8988T (cell line): ENCODE measurements at regions not wholly inside any gene's neighbourhood (a gene's known extent, or its start where the extent isn't known, plus 50 kb on each side); places are given as distances from the start of the nearest gene placed in this dataset.

Source experiments
- DNase-seq: peaks from one replicate; pipeline ENCODE4 v3.0.0; 2011

DNA sequence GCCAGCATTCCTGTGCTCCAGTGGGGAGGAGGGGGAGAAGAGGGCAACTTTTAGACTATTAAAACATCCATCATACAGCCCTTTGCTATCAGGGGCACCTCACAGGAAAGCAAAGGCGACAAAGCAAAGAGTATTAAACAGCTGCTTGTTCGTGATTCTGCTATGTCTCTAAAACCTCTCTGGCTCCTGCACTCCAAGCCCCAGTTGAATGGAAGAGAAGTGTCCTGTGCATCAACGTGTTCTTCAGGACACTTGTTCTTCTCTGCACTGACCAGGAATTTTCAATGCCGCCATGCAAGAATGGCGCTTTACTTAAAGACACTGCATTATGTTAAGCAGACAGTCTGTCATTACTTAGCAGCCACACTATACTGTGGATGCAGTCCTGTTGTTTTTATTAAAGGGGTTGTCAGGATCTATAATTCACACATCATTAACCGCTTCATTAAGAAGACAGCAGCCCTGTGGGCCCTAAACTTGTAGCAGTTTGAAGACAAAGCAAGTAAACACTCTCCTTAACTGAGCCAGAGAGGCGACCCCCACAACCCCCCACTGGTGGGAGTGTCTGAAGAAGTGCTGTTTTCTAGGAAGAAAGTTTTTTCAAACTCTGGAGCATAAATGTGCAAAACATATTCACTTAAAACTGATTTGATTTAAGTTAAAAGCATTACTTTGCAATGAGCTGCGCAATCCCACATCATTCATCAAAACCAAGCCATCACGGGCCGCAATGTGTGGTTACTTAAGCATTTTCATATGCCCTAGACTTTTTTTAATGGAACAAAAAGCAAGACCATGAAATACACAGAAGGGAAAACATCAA, 164.5 kb downstream of the ZNF608 start:
- no peak for DNase-seq

DNA sequence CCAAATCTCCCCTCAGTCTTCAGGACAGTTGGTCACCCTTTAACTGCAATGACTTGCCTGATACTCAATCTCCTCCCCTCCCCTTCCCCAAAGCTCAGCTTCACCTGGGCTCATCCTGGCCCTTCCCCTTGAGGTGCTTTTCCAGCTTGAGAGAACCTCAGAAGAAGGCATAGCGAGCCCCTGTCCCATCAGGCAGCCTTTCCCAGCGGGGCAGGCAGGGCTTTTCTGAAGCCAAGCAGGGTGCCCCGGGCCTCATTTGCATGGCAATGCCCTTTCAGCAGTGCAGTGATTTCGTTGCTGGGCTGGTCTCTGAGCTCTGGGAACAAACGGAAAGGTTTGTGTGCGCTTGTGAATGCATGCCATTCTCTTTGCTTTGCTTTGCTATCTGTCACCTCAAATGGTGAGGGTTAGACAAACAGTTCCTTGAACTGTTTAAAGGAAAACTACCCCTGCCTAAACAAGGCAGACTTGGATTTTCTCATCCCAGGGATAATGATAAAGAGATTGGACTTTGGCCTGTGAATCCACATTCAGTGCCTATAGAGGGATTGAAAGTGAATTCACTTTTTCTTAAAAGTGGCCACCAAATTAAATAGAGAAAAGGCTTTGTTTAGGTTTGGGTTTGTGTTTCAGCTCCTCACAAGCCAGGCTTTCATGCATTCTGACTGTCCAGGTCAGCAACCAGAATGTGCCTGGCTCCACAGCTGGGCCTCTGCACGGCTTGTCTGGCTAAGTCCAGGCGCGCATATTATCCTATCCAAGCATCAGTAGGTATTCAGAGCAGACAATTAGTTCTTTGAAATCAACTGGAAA, 165.3 kb downstream of the ZNF608 start:
- no peak for DNase-seq

DNA sequence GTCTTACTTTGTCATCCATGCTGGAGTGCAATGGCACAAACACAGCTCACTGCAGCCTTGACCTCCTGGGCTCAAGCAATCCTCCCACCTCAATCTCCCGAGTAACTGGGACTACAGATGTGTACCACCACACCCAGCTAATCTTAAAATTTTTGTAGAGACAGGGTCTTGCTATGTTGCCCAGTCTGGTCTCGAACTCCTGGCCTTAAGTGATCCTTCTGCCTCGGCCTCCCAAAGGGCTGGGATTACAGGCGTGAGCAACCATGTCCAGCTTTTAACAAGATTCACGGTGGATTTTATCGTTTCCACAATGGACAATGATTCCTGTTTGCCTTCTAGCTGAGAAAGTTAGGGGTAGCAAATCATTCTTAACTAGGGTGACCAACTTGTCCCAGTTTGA, 165.9 kb downstream of the ZNF608 start:
- DNase-seq, result no peak

DNA sequence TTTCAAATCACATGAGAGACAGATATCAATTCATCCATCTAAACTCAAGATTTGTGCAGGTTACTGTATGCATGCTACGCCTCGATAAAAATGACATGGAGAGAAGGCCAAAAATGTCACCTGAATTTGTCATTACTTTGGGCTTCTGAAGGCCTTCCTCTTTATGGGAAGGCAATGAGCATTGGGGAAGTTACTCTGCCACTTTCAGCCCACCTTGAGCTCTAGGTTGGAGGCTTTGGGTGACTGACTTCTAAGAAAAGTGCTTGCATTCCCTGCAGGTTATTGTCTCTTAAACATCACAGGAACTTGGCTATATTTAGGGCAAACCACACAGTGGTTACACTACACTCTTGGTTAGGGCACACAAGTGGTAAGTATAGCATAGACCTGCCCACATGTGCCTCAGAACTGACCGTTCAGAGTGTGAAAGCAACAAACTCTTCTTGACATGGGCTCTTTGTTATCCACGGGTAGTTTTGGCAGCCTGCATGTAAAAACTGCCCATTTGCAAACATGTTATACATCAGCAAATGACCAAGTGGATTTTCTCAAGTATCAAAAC, 169.5 kb downstream of the ZNF608 start:
- DNase-seq, result no peak

DNA sequence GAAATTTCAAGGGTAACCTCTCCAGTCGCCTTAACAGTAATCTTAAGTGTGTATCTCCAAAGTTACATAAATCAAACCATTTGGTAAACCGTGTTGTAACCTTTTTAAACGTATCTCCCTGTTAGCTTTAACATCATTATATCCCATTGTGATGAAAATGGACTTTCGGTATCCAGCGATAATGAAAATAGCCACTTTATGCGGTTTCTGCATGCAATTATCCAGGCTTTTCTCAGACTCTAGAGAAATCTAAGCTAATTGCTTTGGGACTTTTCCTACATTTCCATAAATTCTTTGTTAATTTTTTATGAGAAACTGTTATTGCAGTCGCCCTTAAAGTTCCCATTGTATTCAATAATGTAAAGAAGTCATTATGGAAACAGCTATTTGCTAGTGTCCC, 170.7 kb downstream of the ZNF608 start:
- DNase-seq, result no peak

DNA sequence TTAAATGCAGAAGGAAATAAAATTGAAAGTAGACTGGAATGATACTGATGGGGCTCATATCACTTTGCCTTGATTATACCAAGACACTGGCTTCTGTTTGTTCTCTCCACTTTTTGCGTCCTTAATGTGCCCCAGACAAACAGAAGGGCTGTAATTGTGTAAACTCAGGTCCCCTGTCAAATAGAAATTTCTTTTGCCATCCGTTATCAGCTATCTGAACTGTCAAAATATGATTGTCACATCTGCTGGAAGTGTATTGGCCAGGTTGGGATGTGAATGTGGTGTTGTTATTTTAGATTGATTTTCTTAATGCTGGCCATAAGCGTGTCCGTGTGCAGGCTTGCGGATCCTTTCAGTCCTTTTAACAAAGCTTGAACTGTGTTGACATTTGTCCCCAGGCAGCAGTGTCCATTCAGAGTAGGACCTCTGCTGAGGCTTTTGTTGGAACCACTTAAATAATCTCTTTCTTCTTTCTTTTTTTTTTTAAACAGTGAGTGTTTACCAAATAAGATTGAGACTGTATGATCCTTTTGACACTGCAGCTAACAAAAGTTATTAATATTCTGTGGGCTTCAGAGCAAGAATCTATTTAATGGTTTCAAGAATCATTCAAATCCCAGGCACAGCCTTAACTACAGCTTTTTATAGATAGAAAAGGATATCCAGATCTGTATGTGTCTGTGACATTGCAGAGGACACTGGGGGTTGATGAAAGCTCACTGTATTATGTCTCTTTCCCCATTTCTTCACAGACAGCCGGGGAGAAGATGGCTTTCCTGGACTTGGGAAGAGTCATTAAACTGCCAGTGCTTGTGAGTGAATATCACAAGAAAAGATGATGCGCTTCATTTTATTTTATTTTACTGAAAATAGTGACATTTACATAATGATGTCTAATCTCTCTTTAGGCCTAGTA, 171.7 kb downstream of the ZNF608 start:
- no peak for DNase-seq

DNA sequence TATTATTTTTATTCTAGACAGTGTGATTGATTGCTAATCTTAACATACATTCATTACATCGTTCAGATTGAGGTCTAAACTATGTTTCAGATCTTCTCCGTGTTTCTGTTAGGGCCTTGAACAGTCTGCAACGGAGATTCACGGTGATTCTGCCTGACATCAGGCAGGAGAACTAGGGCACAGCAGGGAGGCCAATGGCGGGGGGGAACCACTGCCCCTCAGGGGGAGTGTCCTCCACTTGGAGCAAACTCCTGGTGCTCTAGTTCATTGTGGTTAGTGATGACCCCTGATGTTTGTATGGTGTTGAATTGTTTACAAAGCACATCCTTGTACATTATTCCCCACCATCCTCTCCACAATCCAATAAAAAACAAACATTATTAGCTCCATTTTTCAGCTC, 173.5 kb downstream of the ZNF608 start:
- no peak for DNase-seq

DNA sequence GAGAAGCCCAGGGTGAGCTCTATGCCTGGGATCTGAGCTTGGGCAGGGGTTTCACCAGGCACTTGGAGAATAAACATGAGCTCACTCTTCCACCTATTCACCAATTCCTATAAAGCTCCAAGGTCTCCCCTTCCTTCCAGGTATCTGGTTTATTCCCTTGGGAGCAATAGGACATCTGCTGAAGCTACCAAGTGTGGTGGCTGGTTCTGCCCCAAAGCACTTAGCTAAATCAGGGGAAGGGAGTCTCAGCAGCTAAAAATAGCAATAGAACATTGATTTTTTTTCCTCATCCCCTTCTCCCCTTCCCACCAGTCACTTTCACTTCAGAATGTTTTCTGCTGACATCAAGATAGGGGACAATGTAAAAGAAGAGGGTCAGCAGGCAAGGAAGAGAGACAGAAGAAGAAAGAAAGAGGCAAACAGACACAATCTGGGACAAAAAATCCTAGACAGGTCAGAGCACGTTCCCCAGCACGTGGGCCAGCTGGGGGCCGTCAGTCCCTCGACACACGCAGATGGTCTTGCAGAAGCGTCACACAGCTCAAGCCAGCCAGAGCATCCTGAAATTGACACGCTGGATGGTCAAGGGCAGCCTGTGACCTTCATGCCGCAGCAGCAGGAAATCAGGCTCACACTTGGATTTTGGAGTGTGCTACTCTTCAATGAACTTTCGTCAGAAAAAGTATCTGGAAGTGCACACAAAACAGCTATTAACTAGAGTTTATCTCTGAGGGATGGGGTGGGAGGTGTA, 176.0 kb downstream of the ZNF608 start:
- no peak for DNase-seq

DNA sequence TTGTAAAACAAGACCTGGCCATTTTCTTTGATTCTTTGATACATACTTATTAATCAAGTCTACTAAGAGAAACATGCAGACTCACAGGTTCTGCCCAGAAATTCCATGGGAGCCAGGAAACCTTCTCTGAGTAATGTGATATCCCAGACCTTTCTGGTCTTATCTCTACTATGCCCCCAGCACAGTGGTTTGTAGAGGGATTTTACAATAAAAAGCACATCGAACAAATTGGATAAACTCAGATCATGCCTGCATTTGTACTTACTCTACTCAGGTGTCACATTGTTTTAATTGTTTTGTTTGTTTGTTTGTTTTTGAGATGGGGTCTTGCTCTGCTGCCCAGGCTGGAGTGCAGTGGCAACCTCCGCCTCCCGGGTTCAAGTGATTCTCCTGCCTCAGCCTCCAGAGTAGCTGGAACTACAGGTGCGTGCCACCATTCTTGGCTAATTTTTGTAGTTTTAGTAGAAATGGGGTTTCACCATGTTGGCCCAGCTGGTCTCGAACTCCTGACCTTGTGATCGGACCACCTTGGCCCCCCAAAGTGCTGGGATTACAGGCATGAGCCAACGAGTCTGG, 179.5 kb downstream of the ZNF608 start:
- no peak for DNase-seq

DNA sequence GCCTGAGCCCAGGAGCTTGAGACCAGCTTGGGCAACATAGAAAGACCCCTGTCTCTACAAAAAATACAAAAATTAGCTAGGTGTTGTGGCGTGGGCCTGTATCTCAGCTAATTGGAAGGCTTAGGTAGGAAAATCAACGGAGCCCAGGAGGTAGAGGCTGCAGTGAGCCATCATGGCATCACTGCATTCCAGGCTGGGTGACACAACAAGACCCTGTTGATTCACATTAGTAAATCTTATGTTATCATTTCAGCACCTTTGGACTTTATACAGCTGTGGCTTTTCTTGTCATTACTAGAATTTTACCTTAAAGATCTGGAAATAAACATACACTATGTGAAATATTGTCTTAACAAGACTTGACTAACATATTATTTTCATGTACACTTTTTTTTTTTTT, 185.0 kb downstream of the ZNF608 start:
- no peak for DNase-seq

DNA sequence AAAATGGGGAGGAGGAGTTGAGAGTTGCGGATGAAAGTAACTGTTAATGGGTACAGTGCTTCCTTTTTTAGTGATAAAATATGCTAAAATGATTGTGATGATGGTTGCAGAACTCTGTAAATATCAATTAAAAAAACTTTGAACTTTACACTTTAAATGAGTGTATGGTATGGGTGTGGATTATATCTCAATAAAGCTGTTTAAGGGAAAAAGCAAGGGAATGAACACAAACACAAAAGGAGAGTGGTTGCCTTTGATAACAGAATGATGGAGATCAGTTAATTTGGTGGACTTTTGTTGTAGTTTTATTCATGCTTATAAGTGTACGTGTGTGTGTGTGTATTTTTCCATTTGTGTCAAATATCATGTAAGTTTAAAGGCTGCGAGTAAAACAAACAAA, 186.1 kb downstream of the ZNF608 start:
- no peak for DNase-seq

DNA sequence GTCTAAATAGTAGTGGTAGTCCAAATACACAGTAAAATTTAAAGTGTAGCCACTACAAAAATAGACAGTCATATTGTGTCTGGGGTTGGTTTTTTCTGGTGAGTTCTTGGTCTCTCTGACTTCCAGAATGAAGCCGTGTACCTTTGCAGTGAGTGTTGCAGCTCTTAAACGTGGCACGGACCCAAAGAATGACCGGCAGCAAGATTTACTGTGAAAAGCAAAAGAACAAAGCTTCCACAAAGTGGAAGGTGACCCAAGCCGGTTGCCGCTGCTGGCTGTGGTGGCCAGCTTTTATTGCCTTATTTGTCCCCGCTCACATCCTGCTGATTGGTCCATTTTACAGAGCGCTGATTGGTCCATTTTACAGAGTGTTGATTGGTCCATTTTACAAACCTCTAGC, 188.7 kb downstream of the ZNF608 start:
- no peak for DNase-seq

DNA sequence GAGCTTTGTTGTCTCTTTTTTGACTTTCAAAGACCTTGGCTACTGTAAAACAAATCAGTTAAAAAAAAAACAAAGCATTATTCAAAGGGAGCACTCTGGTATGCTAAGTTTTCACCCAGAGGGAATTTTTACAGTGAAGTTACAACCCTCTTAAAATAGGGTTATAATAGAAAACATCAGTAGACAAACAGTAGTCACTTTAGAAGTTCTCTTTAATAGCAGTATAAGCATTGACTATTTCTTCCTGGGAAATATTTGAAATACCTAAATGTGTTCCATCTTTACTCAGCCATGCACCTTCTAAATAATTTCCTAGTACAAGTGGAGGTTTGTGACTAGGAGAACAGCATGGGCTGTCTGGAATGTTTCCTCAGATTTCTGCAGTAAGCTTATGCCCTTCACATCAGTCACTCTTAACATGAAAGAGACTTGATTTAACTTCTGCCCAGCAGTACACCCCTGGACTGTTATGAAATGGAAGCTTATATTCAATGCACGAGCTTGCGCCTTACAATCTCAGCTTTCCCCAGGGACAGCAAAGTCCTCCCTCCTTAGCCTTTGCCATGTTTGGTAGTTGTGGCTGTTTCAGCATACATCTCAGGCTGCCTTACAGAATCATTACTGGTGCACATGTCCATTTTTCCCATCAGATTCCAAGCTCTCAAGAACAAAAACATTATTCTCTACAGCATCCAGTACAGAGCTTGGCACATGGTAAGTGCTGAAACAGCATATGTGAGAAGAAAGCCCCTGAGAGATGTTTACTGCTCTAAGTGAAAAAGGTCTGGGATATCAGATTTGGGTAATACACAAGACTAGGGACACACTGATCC, 191.5 kb downstream of the ZNF608 start:
- no peak for DNase-seq

DNA sequence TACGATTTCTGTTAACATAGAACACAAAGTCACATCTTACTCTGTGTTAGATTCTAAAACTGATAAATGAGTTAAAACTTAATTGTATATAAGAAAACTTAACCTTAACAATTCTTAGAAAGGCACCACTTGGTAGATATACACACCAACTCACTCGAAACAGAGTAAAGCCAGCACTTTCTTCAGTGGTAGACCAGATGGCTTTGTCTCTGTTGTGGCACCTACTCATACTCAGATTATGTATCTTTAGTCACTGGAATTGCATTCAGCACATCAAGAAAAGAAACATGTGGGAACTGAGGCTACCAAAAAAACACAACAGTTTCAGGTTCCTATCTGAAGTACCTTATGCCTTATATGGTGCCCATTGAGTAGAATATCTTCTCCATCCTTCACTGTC, 192.5 kb downstream of the ZNF608 start:
- DNase-seq, result no peak

DNA sequence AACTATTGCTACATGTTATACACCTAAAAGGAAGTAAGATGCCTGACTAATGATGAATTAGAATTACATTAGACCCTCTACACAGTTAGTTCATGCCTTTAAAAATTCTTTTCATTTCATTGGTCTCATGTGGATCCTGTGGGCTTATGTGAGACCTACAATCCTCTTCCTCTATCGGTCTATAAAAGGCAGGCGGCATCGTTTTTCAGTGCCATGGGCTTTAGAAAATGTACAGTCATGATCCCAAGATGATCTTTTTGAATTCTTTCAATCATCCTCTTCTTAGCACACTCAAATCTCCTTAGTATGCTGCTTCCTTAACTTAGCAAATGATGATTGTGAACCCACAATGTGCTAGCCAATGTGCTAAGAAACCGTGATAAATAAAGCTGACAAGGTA, 193.9 kb downstream of the ZNF608 start:
- no peak for DNase-seq

DNA sequence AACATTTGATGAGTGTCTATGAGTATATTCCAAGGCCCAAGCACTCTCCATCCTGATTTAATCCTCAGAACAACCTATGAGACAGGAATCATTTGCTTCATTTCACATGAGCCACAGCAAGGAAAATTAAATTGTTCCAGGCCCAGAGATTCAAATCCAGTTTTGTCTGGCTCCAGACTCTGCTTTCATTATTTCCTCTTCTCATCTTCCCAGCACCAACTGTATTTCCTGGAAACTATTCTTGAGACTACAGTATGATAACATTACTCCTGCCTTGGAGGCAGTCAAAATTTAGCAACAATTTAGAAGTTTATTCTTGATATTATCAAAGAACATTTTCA, 194.5 kb downstream of the ZNF608 start:
- no peak for DNase-seq

DNA sequence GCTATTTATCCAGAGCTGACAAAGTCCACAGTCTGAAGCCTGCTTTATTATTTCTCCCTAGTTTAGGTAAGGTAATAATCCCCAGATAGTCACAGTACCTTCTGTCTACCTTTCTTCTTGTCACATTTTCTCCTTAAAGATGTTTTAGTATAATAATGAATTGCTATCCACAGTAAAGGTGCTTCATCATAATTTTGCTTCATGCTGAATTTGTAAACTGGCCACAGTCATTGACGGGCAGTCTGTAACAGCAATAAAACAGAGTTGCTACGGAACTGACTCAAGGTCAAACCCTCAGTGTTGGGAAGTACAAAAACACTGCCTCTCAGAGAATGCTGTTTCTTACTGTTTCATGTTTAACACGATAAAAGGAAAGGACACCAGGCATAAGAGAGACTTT, 195.7 kb downstream of the ZNF608 start:
- DNase-seq, result no peak

DNA sequence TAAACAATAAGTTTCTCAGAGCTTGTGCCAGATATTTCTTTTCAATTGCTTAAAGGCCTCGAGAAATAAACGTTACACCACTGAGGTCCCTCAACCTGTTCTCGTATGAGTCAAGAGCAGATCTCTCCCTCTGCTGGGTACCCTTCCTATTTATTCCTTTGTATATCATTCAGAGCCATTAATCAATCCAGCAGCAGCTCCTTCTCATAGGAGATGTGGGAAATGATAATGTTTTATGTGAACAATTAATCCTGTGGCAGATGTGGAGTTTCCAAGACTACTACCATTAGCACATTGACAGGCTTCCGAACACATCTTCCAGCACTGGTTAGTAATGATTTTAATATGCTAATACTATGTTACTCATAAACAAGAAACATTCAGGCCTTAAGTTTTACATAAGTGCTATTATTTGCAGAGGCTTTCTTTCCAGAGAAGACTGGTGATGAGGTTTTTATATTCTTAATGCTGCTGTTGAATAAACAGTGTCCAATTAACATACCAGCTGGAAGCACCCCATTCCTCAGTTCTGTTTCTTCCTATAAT, 196.5 kb downstream of the ZNF608 start:
- DNase-seq, result no peak

DNA sequence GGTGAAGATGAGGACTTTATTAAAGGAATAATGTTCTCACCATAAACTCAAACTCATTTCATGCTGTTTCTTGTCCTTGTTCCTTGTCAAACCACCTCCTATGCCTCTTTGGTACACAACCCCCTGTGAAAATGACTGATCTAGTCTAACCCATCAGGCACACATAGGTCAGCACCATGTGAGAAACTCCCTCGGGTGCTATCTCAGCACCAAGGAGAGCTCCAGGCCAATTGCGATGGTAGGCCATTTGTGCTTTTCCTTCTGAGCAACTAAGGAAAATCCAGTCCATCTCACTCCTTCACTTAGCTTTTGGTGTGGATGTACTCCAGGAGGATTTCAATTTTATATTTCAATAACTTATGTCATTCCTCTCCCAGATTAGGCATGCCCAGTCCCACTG, 199.8 kb downstream of the ZNF608 start:
- no peak for DNase-seq

DNA sequence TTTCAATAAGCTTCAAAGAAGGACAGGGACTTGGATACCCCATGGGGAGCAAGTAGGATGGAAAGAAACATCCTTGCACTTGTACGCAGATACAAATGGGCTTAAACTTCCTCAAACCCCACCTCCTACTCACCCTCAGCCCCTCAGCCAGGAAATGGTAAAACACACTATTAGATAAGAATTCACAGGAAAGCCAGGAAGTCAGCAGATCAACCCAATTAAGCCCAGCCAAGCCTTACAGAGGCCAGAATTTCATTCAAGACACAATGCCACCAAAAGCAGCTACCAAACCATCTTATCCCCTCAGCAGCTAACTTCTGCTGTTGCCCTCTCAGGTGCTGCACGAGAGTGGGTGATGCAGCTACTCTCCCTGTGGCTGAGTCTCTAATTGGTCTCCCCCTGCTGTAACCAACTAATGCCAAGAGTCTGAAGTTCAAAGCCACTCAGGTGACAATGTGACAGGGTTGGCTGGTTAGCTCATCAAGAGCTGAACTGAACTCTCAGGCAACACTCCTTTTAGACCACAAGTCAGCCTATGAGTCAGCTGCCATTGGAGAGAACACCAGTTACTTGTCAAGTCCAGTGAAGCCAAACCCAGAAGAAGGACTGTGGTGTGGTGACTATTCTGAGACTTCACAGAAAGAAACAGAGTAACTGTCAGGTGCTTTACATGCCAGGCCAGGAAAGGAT, 201.9 kb downstream of the ZNF608 start:
- DNase-seq, result no peak
